ENCODE measurements at regions not wholly inside any gene's neighbourhood (a gene's known extent, or its start where the extent isn't known, plus 50 kb on each side); places are given as distances from the start of the nearest gene placed in this dataset.
"Not testable (repeated sequence)": the region's sequence is repeated elsewhere in the genome, so short reads cannot be mapped to it uniquely, and the experiment has no call there.

DNA sequence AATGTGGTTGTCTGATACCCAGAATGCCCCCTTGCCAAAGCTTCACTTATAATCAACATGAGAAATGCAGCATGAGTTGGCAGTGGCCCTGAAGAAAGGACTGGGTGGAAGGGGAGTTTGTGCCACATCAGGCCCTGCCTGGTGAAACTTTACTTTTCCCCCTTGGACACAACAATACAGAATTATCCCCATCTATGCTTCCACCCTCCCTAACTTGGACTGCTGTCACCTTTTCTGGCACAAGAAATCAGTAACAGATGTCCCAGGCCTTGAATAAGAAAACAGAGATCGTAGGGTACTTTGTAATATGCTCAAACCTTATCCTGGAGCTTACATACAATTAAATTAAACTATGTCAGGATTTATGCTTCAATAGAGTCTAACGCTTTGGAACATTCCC, 128.9 kb upstream of the SATB2 start:
- intact Hi-C loops (cut with DNase I) = no loop called here
- DNase-seq = no peak

DNA sequence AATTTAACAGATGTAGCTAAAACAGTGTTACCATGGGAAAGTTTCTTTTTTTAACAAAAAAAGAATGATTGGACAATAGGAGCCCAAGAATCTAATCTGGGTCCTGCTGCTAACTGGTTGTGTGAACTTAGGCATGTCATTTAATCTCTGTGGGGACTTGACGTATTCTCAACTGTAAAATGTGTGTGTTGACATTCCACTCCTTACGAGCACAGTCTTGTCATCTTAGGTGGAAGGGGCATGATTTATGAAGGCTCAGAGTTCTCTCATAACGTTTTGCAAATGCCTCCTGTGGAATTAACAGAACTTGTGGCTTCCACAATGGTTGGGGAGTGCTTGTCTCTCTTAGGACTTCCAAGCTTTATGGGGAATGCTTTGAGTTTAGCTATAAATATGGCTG, 125.9 kb upstream of the SATB2 start:
- DNase-seq = no peak
- intact Hi-C loops (cut with DNase I) = no loop called here

DNA sequence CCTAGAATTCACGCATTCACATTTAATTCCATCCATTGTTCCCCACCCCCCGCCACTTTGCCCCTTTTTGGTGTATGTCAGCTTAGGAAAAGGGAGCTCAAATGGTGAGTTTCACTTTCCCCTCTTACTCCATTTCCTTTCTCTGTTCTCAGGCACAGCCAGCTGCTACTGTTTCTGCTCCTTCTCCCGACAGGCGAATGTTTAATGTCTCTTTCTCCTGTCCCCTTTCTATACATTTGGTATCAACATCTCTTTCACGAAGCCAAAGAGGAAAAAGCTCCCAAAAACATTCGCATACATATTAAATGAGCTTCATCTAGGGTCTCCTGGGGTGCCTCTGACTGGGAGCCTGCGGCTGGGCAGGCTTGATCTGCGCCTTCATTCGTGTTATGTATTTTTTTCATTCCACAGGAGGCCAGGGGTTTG, 124.2 kb upstream of the SATB2 start:
- DNase-seq = peak in 3 of 42 donors; percentile 10 to 22 (median 12)
- intact Hi-C loops (cut with DNase I) = no loop called here

DNA sequence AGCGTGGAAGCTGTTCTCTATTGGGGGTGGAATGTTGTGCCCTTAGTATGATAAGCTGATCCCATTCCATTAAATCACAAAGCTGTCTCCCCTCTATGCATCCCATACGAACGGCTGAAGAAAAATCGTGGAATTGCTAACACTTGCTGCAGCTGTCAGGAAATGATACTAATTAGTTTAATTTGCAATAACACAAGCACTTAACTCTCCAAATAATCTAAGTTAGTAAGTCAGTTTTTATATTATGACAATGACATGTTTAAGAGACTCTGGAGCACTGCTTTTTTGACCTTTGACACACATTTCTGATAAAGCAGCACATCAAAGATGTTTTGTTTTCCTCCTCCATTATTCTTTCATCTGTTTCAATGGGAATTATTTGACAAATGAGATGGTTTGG, 123.7 kb upstream of the SATB2 start:
- intact Hi-C loops (cut with DNase I) = no loop called here

DNA sequence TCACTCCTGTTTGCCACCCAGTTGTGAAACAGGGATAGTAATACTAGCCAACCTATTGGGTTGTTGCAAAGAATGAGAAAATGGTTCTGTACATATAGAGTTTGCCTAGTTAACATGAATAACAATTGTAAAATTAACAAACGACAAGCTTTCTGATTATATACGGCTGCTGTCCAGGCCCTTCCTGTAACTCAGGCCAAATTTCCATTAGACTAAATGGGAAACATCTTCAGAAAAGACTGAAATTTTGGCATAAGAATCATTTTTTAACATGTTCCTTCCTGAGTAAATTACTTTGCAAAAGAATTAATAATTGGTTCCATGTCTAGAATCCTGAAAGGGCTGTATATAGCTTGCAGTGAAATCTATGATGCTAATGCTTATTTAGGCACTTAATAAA, 117.7 kb upstream of the SATB2 start:
- intact Hi-C loops (cut with DNase I) = no loop called here
- DNase-seq = no peak

More for the DNA sequence above, 123.7 kb upstream of the SATB2 start:
- no peak for DNase-seq

DNA sequence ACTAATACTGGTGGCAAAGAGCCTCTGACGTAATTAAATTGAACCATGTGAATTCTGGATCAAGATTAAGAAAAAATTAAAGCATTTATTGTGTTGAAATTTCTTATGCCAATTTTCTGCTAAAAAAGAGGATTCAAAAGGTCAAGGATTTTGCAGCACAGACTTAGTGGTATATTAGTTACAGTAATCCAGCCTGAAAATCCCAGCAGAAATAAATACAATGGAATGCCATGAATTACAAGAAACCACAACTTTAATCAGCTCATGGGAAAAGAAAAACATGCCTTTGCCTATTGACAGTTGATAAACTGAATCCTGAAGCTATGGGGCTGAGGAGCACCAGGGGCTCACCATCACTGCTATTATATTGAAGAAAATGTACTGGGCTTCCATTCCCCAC, 114.8 kb upstream of the SATB2 start:
- intact Hi-C loops (cut with DNase I) = no loop called here
- no peak for DNase-seq

DNA sequence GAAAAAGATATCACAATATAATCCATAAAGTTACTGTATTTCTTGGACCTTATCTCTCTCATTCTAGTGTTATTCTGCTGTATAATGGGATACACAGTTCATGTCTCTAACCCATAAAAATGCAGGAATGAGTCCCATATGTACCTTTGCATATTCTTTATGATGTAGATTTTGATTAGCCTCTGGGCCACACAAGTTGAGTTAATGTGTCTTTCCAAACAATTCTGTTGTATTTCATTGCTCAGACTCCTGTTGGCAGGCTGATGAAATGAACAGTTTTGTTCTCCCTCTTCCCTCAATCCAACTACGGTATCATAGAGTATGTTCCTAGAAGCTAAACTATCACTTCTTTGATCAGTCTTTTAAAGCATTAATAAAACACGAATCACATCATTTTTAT, 113.2 kb upstream of the SATB2 start:
- intact Hi-C loops (cut with DNase I) = no loop called here
- DNase-seq = no peak

DNA sequence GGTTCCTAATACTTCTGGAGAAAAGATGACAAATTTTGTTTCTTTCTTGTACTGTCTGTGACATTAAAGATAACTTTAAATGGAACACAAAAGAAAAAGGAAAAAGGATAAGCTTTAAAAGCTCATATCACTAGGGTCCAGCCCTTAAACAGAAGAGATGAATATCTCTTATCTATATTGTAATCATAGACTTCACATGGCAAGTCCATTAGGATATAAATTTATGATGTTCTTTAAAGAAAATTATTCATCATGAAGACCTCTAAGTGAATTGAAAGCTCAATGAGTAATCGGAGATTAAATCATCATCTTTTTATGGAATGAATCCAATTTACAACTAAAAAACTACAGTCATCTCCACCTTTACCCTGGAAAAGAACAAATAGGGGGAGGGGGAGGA, 111.6 kb upstream of the SATB2 start:
- intact Hi-C loops (cut with DNase I) = no loop called here
- DNase-seq = no peak

DNA sequence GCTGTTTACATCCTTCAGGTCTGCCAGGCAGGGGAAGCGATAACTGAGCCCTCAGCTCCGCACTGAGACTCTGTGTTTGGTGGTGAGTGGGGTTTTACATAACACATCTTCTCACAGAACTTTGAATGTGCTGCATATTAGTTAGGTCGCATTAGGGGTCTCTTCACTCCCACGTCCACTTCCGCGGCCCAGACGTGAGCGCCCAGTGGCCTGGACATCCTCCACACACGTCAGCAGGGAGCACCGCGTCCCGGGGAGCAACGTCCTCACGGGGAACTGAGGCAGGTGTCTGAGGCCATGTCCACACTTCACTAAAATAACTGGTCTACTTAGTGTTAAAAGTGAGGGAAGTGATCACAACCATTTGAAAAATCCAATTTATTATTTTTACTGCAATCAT, 100.4 kb upstream of the SATB2 start:
- intact Hi-C loops (cut with DNase I) = no loop called here
- DNase-seq = no peak

DNA sequence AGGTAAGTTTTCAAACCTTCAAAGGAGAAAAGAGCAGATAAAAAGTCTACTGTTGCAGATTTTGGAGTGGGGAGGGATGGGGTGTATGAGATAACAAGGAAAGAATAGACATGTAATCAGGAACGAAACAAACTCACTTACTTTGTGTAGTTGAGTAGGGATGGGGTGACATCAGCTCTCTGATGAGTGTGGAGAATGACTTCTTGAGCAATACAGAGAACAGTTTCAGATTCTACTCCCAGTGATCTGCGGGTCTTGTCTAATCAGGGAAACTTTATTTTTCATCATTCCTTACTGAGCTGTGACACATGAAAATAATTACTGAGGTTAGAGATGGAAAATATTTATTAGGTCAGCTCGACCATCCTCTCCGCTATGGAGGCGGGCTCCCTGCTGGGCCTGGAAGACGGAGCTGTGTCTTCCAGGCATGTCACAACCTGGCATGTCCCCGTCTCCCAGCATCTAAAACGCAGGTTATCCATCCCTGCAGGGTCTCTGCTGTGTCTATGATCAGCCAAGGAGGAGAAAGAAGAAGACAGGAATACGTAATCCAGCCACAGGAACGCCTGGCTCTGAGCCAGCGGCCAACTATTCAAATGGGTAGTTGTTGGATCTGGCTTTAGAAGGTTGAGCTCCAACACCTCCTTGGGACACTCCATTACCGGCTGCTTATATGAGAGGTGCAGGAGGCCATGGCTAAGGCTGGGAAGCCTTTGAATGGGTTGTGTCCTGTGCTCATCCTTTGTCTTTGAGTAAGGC, 99.0 kb upstream of the SATB2 start:
- intact Hi-C loops (cut with DNase I) = no loop called here

DNA sequence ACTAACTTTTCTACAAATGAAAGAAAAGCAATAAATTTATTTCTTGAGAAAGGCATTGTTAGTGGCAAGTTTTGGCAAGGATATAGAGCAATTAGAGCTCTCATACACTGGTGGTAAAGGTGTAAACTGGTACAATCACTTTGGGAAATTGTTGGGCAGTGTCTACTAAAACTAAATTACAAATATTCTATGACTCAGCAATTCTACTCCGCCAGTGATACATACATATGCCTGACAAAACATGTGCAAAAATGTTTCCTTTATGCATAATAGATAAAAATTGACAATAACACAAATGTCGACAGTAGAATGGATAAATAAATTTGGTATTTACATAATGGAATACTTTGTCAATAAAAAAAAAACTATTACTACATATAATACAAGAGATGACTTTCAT, 96.3 kb upstream of the SATB2 start:
- DNase-seq = no peak
- intact Hi-C loops (cut with DNase I) = no loop called here

More for the DNA sequence above, 99.0 kb upstream of the SATB2 start:
- no peak for DNase-seq

DNA sequence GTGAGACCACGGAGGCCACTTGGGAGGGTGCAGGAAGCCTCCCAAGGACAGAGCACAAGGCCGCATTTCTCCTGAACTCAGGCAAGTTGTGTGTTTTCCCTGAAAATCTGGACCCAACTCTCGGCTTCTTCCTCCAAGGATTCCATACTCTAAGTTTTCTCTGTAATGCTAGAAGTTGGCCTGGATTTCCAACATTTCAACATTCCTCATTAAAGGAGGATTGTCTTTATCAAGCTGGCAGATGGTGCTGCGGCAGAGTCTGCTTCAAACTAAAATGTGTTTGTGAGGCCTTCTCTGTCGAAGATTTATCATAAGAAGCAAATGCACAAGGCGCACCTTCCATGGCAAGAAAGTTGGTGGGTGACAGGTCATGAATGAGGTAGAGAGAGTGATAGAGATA, 94.4 kb upstream of the SATB2 start:
- DNase-seq = no peak
- intact Hi-C loops (cut with DNase I) = no loop called here

DNA sequence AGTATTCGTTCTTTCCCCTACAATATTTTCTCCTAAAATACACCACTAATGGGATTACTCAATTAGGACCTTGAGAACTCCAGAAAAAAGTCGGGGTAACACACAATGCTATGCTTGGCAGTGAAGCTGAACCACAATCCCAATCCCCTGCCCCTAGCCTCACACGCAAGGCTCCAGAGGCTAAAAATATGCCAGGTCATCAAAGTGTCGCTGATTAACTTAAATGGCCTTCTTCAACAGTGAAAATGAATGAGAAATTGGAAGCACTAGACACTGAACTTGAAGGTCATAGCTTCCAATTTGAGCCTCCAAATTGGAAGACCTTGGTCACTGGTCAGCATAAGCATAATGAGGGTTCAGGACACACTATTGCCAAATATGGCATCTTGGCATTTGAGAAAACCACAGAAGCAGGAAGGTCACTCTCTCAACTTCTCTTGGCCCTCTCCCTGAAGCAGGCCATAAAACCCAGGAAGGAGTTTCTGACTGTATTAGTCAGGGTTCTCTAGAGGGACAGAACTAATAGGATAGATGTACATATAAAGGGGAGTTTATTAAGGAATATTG, 86.0 kb upstream of the SATB2 start:
- no peak for DNase-seq
- intact Hi-C loops (cut with DNase I) = no loop called here

DNA sequence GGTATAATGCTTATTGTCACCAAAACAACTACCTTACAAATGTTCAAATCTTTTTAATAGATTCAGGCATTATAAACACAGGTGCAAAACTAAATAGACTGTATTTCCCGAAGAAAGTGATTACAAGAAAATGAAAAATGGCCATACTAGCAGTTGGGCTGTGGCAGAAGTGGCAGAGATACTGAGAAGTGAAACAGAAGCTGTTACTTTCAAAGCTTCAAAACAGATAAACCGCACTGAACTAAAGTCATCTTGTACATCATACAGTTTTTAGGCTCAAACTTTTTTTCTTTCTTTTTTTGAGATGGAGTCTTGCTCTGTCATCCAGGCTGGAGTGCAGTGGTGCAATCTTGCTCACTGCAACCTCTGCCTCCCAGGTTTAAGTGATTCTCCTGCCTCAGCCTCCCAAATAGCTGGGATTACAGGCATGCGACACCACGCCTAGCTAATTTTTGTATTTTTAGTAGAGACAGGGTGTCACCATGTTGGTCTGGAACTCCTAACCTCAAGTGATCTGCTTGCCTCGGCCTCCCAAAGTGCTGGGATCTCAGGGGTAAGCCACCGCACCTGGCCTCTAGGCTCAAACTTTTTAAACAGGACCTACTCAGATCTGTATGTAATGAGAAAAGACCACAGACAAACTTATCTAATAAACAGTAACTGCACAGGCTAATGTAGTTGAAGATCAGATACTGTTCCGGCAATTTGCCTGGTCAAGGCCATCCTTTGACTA, 77.9 kb upstream of the SATB2 start:
- intact Hi-C loops (cut with DNase I) = no loop called here
- DNase-seq = no peak

DNA sequence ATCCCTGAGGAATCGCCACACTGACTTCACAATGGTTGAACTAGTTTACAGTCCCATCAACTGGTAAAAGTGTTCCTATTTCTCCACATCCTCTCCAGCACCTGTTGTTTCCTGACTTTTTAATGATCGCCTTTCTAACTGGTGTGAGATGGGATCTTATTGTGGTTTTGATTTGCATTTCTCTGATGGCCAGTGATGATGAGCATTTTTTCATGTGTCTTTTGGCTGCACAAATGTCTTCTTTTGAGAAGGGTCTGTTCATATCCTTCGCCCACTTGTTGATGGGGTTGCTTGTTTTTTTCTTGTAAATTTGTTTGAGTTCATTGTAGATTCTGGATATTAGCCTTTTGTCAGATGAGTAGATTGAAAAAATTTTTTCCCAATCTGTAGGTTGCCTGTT, 76.1 kb upstream of the SATB2 start:
- intact Hi-C loops (cut with DNase I); DNase-seq: not testable (repeated sequence)

DNA sequence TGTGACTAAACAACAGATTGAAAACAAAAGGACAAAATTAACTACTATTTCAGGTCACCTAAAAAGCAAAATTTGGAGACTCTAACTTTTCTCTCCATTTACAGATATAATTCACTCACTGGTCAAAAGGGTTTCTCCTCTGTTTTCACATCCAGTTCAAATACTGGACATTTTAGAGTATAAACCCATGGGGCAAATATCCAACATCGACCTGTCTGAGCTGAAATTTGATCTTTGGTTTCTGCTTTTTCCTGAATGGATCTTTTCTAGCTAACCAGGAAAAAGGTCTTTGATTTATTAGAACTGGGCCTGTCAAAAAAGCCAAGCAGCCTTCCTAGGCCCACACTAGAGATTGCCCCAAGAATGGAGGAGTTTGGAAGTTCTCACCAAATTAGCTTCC, 69.3 kb upstream of the SATB2 start:
- intact Hi-C loops (cut with DNase I) = no loop called here
- DNase-seq = no peak

DNA sequence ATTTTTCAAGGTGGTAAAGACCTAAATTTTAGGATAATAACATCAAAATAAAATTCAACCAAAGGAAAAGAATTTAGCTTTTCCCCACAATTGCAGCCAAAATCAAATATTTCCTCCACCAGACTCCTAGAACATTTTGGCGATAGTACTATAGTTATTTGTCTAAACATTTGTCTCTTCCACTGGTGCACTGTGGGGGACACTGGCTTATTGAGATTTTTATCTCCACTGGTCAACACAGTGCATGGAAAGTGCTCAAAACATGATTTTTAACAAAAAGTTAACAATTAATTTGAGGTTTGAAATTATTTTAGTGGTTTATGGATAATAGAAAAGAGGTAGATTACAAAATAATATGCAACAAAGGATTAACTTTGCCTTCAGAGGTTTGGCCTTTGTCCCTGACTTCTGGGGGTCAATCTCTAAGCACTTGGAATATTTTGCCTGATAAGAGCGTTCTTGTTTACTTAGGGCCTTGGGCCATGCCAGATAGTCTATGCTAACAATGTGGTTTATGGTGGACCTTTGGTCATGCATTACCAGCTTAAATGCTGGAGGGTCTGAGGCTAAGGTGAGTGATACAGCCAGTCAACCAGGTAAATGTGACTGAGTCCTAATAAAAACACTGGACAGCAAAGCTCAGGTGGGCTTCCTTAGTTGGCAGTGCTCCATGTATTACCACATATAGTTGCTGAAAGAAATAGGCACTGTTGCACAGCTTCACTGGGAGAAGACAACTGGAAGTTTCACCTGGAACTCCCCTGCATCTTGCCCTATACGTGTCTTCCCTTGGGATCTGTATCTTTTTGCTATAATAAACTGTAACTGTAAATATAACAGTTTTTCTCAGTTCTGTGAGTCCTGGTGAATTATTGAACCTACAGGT, 67.2 kb upstream of the SATB2 start:
- intact Hi-C loops (cut with DNase I) = no loop called here
- no peak for DNase-seq

DNA sequence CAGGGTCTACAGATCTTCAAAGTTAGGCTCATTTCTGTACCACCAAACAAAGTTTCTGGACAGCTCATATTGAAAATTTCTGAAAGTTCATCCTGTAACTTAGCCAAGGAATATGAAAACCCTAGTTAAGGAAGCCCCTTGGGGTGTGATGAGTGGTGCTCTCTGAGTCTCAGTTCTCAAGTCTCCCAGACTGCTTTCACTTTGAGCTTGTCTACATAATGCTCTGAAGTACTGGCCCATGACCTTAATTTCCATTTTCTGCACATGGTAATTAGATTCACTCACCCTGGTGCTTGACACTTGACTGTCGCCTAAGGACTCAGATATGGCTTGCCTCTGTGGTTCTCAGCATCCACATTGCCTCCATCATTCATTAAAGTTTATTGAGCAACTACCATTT, 51.7 kb upstream of the SATB2 start:
- intact Hi-C loops (cut with DNase I) = no loop called here
- DNase-seq = no peak

Measured in head of caudate nucleus (tissue), 42 donors.